GM21381 (cell line): ENCODE measurements at regions not wholly inside any gene's neighbourhood (a gene's known extent, or its start where the extent isn't known, plus 50 kb on each side); places are given as distances from the start of the nearest gene placed in this dataset.

ENCODE experiments used
- ATAC-seq: cut with Tn5 transposase; IDR thresholded peaks from one replicate; pipeline ENCODE4 v1.9.1; 2021; ENCODE audit warnings: mild to moderate bottlenecking, moderate library complexity; ENCODE audit not compliant: unreplicated experiment

GRCh38 chr2:217222309-217222910 is 362.5 kb upstream of the TNP1 start:
- peak; percentile 37 for ATAC-seq

DNA sequence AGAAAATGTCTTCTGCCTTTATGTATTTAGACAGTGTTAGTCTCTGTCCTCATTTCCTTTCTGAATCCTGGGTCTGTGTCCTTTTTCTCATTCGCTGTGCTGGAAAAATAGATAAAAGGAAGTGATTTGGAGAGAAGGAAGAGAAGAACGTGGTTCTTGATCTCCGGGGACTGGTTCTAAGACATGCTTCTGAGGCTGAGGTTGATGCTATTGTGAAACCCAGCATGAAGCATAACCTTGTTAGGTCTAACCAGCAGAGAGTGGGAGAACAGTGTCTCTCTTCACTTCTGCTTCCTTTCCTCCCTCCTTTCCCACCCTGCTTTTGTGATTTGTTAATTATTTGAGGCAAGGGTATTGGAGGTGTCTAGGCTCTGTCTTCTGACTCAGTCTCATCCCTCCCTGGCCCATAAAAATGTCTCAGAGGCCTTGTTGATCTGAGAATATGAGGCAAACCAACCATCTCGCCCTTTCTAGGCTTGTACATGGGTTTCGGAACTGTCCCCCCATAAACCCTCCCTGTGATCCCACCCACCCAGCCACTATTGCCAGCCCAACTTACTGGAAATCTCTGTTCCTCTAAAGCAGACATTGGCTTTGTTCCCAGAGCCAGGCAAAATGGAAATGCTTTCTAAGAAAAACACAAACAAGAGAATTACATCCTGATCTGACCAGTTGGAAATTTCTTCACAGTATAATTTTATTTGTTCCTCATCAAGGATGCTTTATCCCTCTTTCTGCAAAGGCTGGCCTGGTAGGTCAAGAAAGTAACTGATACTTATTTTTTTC is 360.6 kb upstream of the TNP1 start:
- no peak for ATAC-seq

DNA sequence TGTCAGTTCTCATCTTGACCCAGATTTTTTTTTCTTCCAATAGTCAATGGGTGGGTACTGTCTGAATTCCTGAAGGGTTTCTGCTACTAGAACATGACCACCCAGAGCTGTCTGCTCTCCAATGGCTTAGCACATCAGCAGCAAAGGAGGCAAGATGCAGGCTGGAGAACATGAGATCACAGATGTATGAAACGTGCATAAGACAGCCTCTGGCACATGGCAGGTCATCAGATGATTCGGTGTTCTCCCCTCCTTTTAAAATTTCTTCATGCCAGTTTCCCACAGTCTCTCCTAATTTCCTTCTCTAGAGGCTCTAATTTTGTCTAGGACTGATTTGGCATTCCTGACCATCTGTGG is 359.3 kb upstream of the TNP1 start:
- ATAC-seq = no peak

DNA sequence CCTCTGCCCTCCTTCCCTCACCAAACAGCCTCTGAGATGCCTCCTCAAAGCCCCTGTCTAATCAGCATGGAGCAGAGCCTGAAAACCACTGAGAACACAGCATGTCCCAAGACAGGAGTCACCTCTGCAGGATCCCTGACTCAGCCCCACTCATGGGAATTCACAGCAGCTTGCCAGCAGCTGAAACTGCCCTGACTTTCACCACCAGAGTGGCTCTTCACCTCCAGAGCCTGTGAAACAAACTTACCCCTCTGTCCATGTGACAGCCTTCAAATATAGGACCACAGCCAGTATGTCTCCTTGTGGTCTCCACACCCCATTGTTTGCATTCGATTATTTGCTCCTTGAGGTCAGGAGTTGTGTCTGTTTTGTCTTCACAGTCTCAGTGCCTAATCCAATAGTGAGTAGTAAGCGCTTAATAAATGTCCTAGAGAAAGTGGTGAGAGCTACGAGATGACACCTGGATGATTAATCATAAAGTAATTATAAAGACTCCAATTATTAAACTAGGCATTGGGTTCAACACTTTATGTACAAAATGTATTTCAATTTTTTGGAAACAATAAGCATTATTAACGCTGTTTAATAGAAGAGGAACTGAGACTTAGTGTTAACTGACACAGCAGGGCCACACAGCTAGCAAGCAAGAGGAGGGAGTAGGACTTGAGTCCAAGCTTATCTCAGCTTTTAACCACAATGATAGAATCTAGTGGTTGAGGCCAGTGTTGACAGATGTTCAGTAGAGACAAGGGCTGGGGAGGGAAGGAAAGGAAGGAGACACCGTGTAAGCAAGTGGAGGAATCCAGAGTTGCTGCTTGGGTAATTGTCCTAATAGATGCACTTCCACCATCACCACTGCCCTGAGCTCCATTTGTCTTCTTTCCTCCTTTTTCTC is 358.7 kb upstream of the TNP1 start:
- peak; percentile 56 for ATAC-seq

GRCh38 chr2:217216982-217217381 is 357.1 kb upstream of the TNP1 start:
- no peak for ATAC-seq

DNA sequence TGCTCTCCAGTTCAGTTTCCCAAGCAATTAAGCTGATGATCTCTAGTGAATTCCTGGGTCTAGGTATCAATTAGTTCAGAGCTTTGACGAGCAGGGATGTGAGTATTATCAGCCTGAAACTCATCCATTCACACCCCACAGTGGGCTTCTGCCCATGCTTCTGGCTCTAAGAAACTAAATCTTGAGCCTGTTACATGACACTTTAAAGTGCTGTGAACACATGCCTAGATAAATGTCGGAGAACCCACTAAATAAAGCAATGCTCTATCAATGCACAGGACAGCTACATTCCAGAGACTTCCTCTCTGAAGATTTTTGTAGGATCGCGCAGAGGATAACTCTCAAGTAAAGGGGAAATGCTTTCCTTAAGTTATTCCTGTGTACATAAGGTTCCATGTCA is 356.5 kb upstream of the TNP1 start:
- ATAC-seq = no peak

- no peak for ATAC-seq
Measured at GRCh38 chr2:217215877-217216276, 356.0 kb upstream of the TNP1 start.

GRCh38 chr2:217208867-217209266 is 349.0 kb upstream of the TNP1 start:
- ATAC-seq = no peak

DNA sequence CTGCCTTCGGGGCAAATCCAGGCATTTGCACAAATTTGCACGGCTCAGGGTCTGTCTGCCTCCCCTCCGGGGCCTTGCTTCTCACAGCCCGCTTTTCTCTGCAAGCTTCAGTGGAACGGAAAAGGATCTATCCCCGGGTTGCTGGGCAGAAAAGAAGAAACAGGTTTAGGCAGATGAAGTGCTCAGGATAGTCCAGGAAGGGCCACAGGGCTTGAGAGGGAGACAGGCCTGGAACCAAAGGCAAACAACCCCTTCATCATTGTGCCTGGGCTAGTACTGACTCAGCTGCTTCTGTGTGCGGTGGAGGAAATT is 347.8 kb upstream of the TNP1 start:
- ATAC-seq = no peak

GRCh38 chr2:217206907-217207698 is 347.2 kb upstream of the TNP1 start:
- ATAC-seq = no peak

- ATAC-seq = no peak
Measured at GRCh38 chr2:217206016-217206725, 346.3 kb upstream of the TNP1 start.

DNA sequence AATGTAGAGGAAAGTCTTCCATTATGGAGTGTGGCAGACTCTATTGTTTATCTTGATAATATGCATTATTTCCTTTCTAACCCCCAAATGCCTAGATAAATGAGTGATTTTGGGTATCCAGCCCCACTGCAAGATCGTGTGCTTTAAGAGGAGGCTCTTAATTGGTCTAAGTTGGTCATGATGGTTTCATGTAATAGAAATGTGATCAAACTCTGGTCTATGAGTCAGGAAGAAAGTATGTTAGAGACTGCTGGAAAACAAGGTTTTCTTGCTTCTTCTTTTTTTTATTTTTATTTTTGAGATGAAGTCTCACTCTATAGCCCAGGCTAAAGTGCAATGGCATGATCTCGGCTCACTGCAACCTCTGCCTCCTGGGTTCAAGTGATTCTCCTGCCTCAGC is 344.5 kb upstream of the TNP1 start:
- no peak for ATAC-seq

DNA sequence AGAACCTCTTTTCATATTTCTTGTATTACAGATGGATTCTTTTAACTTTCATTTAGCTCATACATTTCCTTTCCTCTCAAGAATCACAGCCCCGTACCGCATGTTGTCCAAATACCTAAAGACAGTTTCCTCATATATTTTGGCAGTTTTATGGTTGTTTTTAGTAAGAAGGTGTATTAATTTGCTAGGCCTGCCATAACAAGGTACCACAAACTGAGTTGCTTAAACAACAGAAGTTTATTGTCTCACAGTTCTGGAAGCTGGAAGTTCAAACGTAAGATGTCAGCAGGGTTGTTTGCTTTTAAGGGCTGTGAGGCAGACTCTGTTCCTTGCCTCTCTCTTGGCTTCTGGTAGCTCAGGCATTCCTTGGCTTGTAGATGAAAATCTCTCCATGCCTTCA is 343.2 kb upstream of the TNP1 start:
- ATAC-seq = no peak

- ATAC-seq = no peak
Measured at GRCh38 chr2:217199255-217199630, 339.4 kb upstream of the TNP1 start.

GRCh38 chr2:217195658-217196446 is 336.0 kb upstream of the TNP1 start:
- no peak for ATAC-seq

GRCh38 chr2:217195016-217195415 is 335.2 kb upstream of the TNP1 start:
- ATAC-seq = no peak

DNA sequence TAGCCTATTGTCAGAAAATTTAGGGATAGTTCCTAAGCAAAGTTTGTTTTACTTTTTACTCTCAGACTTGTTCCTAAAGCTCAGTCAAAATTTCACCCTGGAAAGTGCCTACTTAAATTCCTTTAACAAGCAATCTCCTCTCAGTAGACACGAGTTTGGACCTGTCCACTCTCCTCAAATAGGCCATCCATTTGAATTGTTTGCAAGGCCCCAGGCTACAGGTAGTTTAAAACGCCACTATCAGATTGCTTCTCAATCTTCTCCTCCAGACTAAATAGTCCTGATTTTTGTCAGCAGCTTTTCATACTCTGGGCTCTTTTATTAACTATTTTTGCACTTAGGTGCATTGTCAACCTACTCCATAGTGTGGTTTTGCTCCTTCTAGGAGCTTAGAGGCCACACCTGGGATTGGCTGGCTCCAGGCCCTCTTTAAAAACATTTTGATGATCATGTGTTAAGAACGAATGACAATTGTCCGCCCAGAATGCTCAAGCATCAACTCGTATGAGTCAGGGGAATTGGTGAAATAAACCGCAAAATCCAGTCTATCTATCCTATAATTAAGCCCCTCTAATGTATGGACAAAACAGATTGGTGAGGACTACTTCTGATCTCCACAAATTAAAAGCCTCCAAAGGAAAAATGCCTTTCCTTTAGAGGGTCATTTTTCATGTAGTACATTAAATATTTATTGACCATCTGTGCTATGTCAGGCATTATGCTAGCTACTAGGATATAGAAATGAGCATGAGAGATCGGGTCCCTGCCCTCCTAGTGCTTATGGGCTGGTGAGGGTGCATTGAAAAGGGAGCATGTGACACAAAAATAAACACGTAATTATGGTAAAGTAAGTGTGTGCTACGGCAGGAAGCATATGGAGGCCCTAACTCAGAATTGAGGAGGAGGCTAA is 333.8 kb upstream of the TNP1 start:
- ATAC-seq = no peak

DNA sequence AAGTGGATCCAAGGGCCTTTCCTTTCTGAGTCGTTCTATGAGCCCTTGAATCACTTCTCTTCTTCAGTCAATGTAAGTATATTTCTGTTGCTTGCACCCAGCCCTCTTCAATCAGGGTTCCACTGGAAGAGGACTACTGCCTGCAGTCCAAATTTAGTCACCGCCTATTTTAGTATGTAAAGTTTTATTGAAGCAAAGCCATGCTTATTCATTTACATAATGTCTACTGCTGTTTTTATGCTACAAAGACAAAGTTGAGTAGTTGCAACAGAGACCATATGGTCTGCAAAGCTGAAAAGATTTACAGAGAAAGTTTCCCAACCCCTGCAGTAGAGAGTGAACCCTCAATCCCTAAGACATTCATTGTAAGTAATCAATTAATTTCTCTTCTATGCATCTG is 332.5 kb upstream of the TNP1 start:
- no peak for ATAC-seq

- ATAC-seq = no peak
Measured at GRCh38 chr2:217189747-217190146, 329.9 kb upstream of the TNP1 start.
